ENCODE measurements at regions not wholly inside any gene's neighbourhood (a gene's known extent, or its start where the extent isn't known, plus 50 kb on each side); places are given as distances from the start of the nearest gene placed in this dataset.
"Not testable (repeated sequence)": the region's sequence is repeated elsewhere in the genome, so short reads cannot be mapped to it uniquely, and the experiment has no call there.

DNA sequence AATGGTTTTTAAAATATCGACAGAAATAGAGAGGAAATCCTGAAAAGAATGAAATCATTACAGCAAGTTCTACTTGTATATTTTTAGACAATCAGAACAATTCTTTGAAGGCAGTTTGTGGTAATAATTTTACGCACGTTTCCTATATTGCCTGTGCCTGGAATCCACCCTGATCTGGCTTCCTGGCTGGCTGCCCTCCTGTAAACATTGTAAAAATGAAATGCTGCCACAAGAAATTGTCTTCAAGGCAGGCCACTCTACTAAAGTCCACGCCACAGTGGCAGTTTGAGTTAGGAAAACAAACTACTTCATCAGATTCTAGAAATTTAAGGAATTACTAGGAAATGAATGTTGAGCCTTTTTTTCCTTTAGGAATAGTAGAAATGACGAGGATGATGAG is 454.5 kb upstream of the NR5A2 start:
- no peak for DNase-seq

DNA sequence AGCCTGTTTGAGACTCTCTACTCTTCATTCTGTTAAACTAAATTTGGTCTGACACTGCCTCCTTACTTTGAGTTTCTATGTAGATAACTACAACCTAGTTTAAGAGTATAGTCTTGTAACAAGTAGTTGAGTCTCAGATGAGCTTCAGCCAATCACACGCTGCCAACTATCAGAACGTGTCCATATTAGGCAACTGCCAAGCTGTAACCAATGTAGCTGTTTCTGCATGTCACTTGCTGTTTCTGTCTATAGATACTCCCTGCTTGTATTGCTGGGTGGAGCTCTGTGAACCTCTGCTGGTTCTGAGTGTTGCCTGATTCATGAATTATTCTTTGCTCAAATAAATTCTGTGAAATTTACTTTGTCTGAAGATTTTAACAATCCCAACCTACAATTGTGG is 452.6 kb upstream of the NR5A2 start:
- no peak for DNase-seq

DNA sequence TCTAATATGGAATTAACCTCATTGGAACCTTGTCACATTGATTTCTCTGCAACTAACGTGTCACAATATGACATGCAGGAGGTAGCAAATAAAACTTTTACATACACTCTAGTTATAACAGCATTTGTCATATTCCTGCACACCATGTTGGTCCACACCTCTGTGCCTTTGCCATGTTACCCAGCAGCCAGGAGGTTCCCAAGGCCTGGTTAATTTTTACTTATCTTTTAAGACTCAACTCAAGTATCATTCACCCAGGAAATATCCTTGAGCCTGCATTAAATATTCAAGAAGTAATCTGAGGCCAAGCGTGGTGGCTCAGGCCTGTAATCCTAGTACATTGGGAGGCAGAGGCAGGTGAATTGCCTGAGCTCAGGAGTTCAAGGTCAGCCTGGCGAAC is 447.2 kb upstream of the NR5A2 start:
- no peak for DNase-seq

DNA sequence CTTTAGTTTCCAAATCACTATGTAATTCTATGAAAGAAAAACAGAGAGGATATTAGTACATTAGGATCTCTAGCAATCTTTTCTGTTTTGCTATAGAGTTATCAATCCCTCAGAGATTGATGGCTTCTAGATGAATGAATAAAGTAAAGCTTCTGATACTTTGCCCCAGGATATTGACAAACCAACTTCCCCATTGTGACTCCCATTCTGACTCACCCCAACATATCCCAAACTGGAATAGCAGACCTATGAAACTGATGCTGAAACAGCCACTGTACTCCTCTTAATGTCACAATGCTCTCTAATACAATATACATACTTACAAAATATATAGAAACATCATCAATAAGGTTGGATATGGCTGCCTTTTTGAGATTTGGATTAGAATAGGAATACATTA is 442.1 kb upstream of the NR5A2 start:
- no peak for DNase-seq

DNA sequence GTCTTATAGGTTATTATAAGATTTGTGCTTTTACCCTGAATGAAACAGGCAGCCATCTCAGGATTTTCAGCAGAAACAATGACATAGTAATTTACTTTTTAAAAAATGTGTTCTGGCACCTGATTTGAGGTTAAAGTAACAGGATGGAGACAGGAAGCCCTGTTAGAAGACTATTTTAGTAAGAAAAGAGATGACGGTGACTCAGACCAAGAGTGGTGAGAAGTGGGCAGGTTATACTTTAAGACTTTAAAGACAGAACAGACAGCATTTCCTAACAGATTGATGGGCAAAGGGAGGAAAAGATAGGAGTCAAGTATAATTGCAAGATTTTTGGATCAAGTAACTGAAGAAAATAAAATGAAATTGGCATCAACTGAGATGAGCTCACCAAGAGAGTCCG is 436.8 kb upstream of the NR5A2 start:
- no peak for DNase-seq

DNA sequence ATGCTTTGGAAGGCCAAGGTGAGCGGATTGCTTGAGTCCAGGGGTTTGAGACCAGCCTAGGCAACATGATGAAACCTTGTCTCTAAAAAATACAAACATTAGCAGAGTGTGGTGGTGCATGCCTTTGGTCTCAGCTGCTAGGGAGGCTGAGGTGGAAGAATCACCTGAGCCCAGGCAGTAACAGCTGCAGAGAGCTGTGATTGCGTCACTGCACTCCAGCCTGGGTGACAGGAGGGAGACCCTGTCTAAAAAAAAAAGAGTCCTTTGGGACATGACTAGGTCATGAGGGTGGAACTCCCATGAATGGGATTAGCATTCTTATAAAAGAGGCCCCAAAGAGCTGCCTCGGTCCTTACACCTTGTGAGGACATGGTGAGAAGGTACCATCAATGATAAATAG is 436.0 kb upstream of the NR5A2 start:
- no peak for DNase-seq

DNA sequence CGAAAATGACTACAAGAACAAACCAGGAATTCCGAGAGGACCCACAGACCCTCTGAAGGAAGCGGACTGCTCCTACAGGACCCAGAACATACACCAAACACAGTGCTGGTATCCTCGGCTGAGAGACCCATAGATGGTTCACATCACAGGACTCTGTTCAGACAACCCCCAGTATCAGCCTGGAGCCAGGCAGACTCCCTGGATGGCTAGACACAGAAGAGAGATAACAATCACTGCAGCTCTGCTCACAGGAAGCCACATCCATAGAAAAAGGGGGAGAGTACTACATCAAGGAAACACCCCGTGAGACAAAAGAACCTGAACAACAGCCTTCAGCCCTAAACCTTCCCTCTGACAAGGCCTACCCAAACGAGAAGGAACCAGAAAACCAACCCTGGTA is 434.0 kb upstream of the NR5A2 start:
- no peak for DNase-seq

DNA sequence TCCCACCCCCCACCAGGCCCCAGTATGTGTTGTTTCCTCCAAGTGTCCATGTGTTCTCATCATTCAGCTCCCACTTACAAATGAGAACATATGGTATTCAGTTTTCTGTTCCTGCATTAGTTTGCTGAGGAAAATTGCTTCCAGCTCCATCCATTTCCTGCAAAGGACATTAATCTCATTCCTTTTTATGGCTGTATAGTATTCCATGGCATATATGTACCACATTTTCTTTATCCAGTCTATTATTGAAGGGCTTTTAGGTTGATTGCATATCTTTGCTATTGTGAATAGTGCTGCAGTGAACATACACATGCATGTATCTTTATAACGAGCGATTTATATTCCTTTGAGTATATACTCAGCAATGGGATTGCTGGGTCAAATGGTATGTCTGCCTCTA is 431.1 kb upstream of the NR5A2 start:
- DNase-seq = not testable (repeated sequence)

DNA sequence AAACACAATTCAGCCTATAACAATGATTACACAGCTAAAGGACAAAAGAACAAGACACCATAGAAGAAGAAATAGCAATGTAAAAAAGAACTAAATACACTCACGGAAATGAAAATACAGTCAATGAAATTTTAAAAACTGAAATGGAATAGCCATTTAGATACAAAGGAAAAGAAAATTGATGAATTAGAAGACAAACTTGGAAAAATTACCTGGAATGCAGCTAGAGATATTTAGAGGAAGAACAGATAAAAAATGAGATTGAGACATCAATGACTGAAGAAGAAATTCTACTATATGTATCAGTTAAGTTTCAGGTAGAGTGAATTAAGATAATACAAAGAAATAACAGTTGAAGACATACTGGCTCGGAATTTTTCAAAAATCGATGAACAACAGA is 430.4 kb upstream of the NR5A2 start:
- no peak for DNase-seq

DNA sequence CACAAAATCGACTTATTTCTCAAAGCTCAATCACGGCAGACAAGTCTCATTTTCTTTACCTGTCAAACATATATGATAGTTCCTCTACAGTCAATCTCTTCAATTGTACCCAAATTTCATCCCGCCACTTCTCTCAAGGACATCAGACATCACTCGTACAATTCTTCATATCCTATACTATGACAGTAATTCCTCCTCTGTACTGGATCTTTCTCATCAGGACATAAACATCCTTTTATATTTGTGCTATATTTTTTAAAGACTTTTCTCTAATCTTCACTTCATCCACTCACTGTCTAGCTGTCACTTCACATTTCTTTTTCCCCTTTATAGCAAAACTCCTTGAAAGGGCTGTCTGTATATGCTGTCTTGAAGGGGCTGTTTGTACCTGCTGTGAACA is 419.1 kb upstream of the NR5A2 start:
- DNase-seq = no peak

DNA sequence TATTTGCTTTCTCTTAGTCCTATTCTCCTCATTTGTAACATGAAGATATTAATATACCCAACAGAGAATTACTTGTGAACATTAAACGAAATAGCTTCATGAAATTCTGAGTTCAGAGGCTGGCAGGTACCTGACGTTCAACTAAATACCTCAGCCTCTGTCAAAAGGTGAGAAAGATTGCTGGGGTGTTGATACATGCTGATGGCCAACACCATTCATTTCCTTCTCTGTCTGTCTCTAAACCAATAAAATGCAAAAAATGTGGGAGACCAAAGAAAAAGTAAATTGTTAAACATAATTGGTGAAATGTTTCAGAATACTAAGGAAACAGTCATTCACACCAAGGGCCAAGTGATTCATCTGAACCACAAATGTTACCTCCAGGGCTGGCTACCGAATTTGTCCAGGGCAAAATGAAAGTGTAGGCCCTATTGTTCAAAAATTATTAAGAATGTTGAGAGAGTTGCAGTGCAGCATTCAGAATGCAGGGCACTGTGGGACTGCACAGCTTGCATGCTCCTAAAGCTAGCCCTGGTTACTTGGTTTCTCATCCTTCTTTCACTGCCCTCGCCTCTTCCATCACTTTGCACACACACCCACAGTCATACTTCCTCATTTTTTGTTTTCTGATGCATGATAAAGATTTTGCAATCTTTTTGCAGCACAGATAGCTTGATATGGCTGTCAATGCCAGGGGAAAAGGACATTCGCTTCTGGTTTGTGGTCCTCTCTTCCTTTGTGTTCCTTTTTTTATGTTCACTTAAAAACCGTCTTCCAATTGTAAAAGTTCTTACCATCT is 414.3 kb upstream of the NR5A2 start:
- no peak for DNase-seq

DNA sequence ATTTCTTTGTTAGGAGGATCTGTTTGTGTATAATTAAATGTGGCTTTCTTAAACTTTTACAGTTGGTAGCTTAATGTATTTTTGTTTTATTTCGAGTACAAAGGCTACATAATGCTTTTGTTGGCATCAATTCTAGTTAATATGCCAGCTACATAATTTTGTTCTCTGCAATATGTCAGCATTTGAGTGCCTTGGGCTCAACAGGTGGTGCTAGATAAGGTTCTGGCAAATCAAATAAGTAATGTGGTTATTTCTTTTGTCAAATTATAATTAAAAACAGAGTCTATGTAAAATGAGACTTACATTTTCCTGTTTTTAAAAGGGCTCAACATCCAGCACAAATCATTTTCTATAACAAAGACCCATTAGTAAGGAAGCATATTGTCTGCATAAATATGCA is 410.6 kb upstream of the NR5A2 start:
- no peak for DNase-seq

DNA sequence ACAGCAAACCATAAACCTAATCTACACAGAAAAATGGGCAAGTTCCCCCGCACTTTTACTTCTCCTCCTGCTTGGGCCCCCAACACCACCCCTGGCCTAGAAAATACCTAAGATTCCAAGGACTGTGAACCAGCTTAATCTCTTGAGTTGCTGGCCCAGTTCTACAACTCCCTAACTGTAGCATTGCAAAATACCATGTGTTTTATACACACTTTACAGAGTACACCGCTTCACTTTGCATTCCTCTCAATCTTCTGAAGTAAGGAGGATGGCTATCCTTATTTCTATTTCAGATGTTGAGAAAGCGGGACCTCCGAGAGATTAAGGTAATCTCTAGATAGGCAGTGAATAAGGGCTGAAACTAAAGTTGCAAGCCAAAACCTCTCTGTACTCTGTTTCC is 408.3 kb upstream of the NR5A2 start:
- no peak for DNase-seq

DNA sequence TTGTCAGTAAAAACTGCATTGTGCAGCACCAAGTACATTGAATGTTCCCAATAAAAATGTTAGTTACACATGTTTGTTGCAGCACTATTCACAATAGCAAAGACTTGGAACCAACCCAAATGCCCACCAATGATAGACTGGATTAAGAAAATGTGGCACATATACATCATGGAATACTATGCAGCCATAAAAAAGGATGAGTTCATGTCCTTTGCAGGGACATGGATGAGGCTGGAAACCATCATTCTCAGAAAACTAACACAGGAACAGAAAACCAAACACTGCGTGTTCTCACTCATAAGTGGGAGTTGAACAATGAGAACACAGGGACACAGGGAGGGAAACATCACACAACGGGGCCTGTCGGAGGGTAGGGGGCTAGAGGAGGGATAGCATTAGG is 401.3 kb upstream of the NR5A2 start:
- not testable (repeated sequence) for DNase-seq

DNA sequence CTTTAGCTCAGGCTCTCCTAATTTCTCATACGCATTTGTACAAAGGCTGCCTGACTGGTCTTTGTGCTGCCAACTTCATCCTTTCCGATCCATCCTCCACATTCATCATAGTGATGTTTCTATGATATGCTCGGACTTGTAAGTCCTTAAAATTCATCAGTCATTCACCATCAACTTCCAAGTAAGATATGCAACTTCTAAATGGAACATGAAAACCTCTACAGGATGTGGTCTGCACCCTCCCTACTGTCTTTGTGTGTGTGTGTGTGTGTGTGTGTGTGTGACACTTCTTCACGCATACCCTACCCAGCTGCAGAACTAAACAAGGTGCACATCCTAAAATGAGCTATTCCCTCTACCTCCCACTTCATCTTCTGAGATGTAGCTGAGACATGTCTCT is 397.9 kb upstream of the NR5A2 start:
- no peak for DNase-seq

DNA sequence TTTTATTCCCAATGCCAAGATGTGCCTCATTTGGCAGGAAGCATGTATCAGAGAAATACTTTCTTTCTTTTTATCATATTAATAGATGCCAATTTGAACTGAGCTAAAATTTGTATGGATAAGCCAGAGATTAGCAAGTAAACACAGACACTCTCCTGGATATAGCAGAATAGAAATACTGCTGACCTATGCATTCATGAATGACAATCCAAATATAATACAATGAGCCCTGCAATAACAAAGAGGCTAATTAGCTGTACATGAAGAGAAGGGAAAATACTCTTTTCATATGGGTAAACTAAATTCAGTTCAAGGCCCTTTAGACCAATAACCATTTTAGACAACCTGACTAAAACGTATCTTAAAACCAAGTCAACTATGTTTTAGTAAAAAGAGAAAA is 388.1 kb upstream of the NR5A2 start:
- no peak for DNase-seq

DNA sequence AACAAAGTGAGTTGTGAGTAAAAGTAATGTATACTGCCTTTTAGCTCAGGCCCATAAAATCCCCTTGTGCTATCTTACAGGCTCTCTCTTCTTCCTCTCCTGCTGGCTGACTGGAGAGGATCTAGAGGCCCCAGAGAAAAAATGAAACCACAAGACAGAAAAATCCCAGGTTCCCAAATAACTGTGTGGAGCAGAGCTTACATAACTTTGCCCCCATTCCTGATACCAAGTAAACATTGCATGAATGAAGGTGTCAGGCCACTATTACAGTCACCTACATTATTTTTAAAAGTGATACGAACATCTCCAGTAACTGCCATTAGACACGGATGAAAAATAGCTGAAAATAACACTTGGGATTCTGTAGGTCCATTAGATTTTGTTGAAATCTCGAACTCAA is 386.0 kb upstream of the NR5A2 start:
- no peak for DNase-seq

DNA sequence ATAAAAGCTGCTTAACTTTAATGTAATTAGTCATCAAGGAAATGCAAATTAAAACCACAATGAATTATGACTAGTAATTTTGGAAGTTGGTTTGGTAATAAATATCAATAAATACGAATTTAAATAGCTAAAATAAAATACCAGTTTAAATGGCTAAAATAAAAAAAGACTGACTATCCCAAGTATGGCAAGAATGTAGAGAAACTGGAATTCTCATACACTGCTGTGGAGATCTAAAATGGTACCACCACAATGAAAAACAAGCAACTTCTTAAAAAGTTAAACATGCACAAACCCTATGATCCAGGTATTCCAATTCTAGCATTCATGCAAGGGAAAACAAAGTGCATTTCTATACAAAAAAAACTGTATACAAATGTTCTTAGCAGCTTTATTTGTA is 382.6 kb upstream of the NR5A2 start:
- no peak for DNase-seq

DNA sequence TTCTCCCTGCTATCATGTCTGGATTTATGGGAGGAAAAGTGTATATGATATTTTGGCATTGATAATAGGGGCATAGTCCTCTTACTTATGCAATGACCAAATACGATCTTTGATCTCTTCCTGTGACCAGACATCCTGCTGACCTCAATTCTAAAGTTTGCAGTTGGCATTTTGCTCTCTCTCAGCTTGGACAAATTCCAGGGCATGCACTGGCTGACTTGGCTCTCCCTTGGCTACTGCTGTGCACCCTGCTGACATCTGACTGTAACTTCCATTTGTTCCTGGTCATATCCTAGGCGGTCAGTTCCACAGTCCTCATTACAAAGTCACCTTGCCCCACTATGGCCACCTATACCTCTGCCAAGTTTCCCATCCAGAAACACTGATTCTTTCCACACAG is 380.7 kb upstream of the NR5A2 start:
- DNase-seq = no peak

DNA sequence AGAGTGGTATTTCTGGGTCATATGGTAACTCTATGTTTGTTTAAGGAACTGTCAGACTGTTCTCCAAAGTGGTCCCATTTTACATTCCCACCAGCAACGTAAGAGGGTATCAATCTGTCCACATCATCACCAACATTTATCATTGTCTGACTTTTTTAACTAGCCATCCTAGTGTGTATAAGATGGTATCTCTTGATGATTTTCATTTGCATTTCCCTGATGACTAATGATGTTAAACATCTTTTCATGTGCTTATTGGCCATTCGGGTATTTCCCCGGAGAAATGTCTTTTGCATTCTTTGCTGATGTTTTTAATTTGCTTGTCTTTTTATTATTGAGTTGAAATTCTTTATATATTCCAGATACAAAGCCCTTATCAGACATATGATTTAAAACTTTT is 370.1 kb upstream of the NR5A2 start:
- DNase-seq = no peak

DNA sequence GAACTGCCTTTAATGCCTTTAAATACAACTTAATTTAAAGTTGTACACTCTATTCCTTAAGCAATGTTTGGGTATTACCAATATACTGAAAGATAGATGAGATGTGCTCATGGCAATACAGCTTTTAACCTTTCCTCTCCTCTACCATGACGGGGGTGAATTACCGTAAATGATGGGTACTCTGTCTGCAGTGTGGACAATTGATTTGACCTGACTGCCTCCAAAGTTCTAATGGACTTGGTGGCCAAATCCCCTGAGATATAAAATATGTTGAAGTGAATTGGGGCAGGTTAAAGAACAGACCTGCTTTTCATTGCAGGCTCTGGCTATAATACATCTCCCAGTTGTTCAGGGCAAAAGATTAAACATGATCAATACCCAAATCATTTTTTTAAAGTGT is 367.4 kb upstream of the NR5A2 start:
- DNase-seq = no peak

DNA sequence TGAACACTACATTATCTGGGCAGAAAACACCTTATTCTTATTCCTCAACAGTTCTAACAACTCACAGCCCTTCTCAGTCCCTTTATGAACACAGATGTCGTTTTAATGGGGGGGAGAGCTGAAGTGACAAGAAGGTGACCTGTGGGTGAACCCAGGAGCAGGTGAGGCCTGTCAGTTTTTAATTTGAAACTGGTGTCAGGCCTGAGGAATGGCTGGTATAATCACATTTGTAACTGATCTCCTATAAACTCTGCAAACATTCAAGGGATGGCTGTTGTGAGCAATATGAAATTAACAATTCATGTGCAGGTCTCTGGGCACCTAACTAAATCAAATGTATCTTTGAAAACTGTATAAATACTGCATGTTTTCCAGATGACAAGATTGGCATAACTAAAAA is 362.1 kb upstream of the NR5A2 start:
- DNase-seq = no peak

DNA sequence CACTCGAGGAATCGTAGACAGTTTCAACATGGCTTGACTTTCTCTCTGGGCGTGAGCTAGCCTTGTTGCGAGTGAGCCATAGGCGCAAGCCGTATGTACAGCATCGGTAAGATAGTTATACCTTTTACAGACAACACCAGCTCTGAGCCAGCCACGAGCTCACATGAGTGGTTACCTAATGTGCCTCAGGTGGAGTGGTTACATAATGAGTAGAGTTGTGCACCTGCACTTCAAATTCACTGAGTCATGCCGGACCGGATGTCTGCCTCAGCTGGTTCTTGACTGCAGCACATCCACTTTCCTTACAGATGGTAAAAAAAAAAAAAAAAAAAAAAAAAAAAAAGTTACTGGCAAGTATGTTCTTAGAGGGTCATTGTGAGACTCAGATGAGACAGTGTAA is 360.4 kb upstream of the NR5A2 start:
- no peak for DNase-seq

DNA sequence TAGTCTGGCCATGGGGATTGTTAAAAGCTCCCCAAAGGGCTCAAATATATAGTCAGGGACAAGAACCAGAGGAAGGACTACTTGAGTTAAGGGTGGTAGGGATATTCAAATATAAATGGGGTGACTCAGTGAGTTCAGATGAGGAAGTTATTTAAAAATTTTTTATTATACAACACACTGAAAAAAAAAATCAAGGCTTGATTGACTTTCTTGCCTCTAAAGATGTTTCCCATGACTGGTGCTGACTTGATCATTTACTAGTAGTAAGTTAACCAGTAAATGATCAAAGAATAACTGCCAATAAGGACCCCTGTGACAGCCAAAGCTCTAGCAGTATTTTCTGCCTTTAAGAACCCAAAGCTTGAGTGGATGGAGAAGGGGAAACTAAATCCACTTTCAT is 357.6 kb upstream of the NR5A2 start:
- DNase-seq = no peak

DNA sequence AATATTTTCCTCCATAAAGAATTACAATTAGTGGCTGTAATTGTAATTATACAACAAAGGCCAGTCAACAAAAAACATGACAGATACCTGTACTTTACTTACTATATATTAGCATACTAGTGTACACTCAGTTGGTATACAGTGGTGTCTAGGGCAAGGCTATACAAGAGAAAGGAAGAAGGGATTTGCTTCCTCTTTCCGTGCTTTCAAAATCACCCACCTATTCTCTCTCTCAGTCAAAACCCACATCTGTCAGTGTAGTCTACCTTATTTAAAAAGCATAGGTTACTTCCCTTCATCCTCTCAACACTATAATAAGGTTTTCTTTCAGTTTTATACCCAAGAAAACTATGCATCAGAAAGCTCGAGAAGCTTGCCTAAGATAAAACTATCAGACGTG is 355.8 kb upstream of the NR5A2 start:
- DNase-seq = no peak

DNA sequence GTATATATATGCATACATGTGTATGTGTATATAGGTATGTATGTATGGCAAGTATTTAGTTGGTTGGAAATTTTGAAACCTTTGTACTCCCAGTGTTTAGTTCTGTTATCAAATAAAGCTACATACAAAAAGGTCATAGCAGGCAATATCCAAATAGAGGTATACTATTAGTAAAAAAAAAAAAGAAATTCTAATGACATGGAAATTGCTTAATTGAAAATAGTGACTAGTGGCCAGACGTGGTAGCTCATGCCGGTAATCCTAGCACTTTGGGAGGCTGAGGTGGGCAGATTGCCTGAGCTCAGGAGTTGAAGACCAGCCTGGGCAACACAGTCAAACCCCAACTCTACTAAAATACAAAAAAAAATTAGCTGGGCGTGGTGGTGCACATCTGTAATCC is 351.6 kb upstream of the NR5A2 start:
- DNase-seq = no peak
